ENCODE measurements at regions not wholly inside any gene's neighbourhood (a gene's known extent, or its start where the extent isn't known, plus 50 kb on each side); places are given as distances from the start of the nearest gene placed in this dataset.
"Not testable (repeated sequence)": the region's sequence is repeated elsewhere in the genome, so short reads cannot be mapped to it uniquely, and the experiment has no call there.

DNA sequence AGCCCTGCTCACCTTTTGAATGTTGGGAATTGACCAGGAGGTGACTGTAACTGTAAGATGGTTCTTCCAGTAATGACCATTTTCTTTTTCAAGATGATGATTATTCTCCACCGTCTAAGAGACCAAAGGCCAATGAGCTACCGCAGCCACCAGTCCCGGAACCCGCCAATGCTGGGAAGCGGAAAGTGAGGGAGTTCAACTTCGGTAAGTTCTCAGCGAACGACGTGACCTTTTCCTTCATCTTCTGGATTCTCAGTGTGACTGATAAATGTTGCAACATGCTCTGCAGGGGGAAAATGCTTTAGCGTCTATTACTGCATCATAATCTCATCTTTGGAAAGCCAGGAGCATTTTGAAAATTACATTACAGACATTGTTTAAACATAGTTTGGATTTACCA is 89.5 kb upstream of the SPDYE9 start:
- DNase-seq (ENCODE audit: low read depth), result not testable (repeated sequence)

DNA sequence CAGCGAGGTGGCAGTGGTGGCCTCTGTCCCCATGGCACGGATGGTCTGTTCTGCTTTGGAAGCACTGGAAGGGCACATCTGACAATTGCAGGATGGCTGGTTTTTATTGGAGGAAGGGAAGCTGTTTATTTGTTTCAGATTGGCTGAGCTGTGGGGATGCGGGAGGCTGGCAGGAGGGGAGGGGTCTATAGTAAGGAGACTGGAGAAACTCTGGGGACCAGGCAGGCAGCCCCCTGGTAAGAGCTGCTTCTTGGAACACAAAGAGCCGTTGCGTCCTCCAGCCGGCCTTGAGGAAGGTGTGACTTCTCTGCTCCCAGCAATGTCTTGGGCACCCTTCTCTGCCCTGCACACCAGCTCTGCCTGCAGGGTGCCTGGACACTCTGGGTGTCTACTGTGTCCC is 85.1 kb upstream of the SPDYE9 start:
- not testable (repeated sequence) for DNase-seq (ENCODE audit: low read depth)

DNA sequence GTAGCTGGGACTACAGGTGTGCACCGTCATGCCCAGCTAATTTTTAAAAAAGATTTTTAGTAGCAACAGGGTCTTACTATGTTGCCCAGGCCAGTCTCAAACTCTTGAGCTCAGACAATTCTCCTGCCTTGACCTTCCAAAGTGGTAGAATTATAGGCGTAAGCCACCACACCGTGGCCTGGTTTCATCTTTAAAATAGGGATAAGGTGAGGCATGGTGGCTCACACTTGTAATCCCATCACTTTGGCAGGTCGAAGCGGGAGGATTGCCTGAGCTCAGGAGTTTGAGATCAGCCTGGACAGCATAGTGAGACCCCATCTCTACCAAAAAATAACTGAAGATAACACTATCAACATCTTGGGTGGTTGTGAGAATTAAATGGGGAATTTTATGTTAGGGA is 84.6 kb upstream of the SPDYE9 start:
- DNase-seq (ENCODE audit: low read depth), result not testable (repeated sequence)

DNA sequence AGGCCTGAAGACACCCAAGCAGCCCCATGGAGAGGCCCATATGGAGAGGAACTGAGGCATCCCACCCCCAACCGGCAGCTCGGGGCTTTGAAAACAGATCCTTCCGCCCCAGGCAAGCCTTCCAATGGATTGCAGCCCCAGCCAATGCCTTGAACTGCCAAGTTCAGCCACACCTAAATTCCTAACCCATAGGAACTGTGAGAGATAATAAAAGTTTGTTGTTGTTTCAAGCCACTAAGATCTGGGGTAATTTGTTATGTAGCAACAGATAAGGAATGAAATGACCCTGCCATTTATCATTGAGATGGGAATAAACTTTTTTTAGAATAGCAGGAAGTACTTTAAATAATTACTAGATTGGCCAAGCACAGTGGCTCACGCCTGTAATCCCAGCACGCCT is 80.3 kb upstream of the SPDYE9 start:
- not testable (repeated sequence) for DNase-seq (ENCODE audit: low read depth)

DNA sequence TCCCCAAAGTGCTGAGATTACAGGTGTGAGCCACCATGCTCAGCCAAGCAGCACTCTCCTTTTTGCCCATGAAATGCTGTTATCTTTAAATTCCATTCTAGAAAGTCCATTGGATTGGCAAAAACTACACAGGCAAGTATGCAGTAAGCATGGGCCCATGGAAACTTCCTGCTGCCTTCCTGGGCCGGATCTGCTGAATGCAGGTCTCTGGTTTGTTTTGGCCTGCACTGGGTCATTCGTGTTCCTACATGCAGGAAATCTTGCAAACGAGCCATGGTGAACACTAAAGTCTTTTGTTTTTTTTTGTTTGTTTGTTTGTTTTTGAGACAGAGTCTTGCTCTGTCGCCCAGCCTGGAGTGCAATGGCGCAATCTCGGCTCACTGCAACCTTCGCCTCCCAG is 76.8 kb upstream of the SPDYE9 start:
- not testable (repeated sequence) for DNase-seq (ENCODE audit: low read depth)

DNA sequence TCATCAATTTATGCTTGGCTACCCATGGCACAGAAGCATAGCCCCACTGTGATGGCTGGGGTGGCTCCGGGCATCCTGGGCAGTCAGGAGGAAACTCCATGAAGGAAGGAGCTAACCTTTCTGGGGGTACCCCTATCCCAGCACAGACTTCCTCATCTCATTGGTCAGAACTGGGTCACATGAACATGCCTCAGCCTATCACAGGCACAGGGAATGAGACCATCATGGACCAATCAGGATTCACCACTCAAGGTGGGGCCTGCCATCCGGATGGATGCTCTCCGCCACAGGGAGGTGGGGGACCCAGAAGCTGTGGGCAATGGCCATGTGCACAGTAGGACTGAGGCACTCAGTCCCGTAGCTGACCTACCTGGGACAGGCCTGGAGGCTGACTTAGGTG is 75.9 kb upstream of the SPDYE9 start:
- not testable (repeated sequence) for DNase-seq (ENCODE audit: low read depth)

DNA sequence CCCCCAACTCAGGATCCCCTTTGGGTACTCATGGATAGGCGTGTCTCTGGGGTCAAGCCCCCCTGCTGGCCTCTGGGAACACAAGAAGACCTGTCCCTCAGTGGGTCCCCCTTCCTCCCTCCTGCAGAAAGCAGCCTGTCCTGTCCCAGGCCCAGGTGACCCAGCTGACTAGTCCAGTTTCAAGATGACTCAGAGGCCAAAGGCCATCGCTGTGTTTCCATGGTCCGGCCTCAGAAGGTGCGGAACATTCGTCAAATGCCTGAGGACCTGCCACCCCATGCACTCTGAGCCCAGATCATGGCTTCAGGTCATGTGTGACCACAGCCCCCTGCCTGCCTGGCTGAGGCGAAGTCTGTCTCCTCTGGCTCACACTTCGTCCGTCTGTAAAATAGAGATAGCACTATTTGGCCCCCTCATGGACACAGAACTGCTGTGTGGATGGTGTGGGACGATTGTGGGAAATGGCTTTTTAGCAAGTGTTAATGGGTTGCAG is 71.4 kb upstream of the SPDYE9 start:
- not testable (repeated sequence) for DNase-seq (ENCODE audit: low read depth)

DNA sequence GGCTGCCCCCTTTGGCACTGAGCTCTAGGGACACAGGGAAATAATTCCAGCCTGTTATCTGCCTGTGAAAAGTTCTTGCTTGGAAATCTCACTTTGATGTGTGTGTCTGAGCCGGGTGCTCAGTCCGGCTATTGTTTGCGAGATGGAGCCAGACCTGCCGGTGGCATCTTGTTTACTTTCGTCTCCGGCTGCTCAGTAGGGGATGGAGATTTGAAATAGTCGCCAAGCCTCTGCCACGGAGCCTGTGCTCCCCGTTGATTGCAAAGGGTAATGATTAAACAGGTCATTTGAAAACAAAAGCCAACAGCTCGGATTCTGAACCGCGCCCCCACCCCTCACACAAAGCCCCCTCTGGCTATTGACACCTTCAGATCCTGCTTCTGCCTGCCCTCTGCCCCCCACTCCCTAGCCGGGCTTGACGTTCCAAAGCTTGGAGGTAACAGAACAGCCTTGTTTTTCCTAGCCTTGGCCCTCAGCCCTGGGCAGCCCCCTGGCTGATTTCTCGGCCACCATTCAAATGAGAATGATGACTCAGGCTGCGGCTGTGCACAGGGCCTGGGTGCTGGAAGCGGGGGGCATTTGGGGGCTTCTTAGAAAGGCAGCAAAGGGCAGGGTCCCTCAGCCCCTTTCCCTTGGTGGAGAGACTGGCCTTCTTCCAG is 70.8 kb upstream of the SPDYE9 start:
- DNase-seq (ENCODE audit: low read depth), result not testable (repeated sequence)

DNA sequence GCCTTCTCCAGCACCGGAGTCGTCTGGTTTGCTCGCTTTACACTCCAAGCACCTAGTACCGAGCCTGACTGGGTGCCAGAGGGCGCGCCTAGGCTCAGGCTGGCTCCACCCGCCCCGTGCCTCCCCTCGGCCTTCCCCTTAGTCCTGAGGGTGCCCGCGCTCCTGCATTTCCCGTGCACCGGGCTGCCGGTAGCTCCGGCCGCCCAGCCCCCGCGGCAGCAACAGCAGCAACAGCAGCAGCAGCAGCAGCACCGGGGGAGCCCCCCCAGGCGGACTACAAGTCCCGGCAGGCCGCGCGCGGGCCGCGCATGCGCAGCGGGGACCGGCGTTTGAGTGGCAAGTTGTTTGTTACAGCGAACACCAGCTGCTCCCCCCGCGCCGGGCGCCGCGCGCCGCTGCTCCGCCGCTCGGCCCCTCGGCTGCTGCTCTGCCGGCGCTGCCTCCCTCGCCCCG is 68.8 kb upstream of the SPDYE9 start:
- DNase-seq (ENCODE audit: low read depth), result peak; percentile 60

DNA sequence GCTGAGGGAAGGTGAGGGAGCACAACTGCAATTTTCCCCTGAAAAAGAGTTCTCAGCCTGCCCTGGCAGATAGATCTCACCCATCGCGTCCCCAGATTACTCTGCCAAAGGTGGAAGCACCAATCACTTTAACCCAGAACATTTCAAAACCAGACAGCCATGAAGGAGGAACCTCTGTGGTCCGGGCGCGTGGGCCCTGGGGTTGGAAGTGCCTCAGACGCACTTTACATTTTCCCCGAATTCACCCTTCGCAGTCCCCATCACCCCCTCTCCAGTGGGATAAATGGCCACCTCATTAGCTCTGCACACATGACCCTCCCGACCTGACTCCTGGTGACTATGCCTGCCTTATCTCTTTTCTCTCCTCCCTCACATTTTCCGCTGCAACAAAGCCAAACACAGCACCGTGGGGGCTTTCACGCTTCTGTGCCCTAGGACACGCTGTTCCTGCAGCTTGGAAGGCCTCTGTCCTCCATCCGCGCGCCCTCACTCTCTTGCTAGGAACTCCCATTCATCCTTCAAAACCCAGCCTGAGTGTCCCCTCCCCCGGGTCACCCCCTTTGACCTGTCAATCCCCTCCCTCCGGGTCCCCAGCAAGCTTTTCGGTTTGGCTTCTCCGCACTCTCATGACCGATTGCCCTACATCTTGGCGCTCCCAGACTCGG is 68.2 kb upstream of the SPDYE9 start:
- DNase-seq (ENCODE audit: low read depth), result not testable (repeated sequence)

DNA sequence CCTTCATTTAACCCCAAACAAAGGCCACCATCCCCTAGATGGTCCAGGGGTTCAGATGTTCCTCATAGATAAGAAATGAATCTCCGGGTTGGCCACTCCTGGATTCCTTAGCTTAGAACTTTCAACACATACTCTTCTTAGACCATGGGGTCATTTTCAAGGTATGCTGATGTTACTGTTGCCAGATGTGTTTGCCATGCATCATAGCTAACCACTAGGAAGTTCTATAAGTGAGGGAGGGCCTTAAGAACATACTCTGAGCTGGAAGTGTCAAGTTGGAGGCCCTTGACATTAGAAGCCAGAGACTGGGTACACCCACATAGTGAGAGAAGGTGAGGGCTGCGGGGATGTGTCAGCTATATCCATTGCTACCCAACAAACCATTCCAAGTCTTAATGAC is 62.7 kb upstream of the SPDYE9 start:
- not testable (repeated sequence) for DNase-seq (ENCODE audit: low read depth)

DNA sequence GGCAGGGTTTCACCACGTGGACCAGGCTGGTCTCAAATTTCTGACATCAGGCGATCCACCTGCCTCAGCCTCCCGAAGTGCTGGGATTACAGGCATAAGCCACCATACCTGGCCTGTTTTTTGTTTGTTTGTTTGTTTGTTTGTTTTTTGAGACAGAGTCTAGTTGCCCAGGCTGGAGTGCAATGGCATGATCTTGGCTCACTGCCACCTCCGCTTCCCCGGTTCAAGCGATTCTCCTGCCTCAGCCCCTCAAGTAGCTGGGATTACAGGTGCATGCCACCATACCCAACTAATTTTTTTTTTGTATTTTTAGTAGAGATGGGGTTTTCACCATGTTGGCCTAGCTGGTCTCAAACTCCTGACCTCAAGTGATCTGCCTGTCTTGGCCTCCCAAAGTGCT is 61.8 kb upstream of the SPDYE9 start:
- not testable (repeated sequence) for DNase-seq (ENCODE audit: low read depth)

DNA sequence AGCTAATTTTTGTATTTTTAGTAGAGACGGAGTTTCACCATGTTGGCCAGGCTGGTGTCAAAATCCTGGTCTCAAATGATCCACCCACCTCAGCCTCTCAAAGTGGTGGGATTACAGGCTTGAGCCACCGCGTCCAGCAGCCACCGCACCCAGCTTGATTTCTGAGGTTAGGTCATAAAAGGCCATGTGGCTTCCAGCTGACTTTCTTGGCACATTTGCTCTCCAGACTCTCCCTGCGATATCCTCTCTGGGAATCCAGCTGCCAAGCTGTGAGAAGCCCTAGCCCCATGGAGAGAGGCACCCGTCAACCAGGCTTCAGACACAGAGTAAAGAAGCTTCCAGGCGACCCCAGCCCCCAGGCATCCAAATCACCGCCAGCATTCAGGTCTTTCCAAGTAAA is 58.2 kb upstream of the SPDYE9 start:
- DNase-seq (ENCODE audit: low read depth), result not testable (repeated sequence)

DNA sequence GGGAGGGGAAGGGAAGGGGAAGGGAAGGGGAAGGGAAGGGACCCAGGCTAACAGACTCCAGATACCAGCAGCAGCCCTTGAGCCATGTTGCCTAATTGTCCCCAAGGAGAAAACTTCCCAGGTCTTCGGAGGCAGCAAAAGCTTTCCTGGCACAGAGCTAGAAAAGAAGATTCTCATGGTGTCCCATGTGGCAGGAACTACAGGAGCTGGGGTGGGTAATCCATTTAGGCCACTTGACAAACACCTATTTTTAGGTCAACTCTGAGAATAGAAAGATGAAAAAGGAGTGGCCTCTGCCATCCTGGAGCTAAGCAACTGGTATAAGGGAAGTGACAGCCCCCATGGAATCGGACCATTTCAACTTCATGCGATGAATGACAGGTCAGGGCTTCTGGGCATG is 52.1 kb upstream of the SPDYE9 start:
- DNase-seq (ENCODE audit: low read depth), result not testable (repeated sequence)

All from activated T-cell treated with anti-CD3 and anti-CD28 coated beads for 1 hour (primary cell).